ENCODE measurements at regions not wholly inside any gene's neighbourhood (a gene's known extent, or its start where the extent isn't known, plus 50 kb on each side); places are given as distances from the start of the nearest gene placed in this dataset.

DNA sequence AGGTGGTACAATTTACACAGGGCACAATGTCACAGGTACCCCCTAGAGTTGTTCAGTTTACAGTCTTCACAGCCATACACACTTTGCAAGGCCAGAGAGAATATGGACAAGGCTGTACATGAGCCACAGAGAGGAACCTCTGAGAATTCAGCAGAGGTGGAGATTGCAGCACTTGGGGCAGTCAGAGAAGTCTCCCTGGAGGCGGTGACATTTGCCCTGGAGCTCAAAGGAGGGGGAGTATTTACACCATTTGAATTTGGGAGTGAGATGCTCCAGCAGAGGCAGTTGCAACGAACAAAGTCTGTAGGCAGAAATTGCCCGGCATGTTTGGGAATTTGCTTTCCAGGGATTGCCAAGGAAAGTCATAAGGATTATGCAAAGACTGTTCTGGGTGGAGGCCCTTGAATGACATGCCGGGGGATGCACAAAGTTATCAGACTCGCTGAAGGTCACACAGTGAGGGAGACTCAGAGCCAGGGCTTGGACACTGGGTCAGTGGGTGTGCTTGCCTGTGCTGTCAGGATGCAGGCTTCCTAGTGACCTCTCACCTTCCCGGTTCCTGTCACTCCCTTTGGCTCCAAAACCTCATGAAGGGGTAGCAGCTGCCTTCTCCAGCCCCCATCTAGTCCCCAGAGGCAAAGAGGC, 160.7 kb upstream of the PCBD1 start:
- Histone ChIP-seq H3K27me3 (peaks cover 0 to 9% (median 0%) of the 10 kb centered on the region in 7 donors), H3K36me3 (no peaks in the 10 kb centered on the region), H3K9me3 (no peaks in the 10 kb centered on the region), H3K4me3 (no peak overlapping the region), H3K27ac (no peak overlapping the region), H3K4me1 (peaks cover 0 to 5% (median 0%) of the 10 kb centered on the region in 9 donors)
- intact Hi-C loops (cut with DNase I): no loop called here
- TF ChIP-seq, protein P1, sequence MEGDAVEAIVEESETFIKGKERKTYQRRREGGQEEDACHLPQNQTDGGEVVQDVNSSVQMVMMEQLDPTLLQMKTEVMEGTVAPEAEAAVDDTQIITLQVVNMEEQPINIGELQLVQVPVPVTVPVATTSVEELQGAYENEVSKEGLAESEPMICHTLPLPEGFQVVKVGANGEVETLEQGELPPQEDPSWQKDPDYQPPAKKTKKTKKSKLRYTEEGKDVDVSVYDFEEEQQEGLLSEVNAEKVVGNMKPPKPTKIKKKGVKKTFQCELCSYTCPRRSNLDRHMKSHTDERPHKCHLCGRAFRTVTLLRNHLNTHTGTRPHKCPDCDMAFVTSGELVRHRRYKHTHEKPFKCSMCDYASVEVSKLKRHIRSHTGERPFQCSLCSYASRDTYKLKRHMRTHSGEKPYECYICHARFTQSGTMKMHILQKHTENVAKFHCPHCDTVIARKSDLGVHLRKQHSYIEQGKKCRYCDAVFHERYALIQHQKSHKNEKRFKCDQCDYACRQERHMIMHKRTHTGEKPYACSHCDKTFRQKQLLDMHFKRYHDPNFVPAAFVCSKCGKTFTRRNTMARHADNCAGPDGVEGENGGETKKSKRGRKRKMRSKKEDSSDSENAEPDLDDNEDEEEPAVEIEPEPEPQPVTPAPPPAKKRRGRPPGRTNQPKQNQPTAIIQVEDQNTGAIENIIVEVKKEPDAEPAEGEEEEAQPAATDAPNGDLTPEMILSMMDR (IDR thresholded peaks at IDR 0.05): no peak
- ATAC-seq (no peak), DNase-seq (no peak)
- WGBS, 2 donors: 55 to 56% methylated on average over 6 of the region's 6 CpGs

DNA sequence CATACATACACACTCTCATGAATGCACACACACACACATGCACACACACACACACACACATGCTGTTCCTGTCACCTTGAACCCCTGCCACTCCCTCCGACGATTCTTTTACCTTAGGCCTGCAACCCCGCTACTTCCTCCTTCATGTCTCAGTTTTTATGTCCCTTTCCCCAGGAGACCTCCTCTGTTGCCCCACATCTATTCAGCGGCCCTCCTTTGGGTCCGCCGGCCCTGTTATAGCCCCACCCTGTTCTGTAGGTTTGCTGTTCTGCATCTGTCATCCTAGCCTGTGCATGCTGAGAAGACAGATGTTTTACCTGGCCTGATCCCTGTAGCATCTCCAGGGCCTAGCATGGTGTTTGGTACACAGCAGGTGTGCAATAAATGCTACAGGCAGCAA, 161.6 kb upstream of the PCBD1 start:
- Histone ChIP-seq H3K4me3 (no peak overlapping the region), H3K36me3 (no peaks in the 10 kb centered on the region), H3K27me3 (peaks cover 0 to 9% (median 0%) of the 10 kb centered on the region in 7 donors), H3K4me1 (peaks cover 0 to 5% (median 0%) of the 10 kb centered on the region in 9 donors), H3K9me3 (peaks cover 0 to 2% (median 0%) of the 10 kb centered on the region in 11 donors), H3K27ac (no peak overlapping the region)
- 90 to 94% methylated on average over 6 of the region's 6 CpGs for WGBS, 2 donors
- TF ChIP-seq, protein P1 (IDR thresholded peaks at IDR 0.05): no peak
- intact Hi-C loops (cut with DNase I): loop anchor here in 1 of 10 donors (10.0 kb wide), 1 partner anchor 115 kb away; no protein-coding TSS in a partner anchor
- no peak for DNase-seq
- ATAC-seq: no peak

DNA sequence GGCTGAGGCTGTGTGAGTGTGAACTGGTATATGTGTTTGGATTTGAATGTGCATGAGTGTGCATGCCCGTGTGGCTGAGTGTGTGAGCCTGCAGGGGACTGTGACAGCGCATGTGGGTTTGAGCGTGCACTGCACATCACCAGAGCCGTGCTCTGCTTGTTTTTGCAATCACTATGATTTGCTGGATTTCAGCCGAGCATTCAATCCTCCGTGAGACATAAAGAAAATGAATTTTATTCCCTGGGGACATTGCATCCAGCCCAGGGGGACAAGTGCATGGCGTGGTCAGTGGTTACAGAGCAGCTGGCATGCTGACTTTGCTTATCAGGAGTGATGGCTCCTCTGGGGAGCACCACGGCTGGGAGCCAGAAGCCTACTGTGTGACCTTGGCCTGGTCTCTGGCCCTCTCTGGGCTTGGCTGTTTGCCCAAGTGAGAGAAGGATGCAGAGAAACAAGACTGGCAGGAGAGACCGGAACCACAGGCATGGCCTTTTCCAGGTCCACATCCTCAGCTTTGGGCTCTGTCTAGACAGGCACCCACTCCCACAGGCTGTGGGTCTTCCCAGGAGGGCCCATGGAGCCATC, 160.2 kb upstream of the UNC5B start:
- DNase-seq (no peak), ATAC-seq (no peak)
- intact Hi-C loops (cut with DNase I): loop anchor here in 1 of 10 donors (10.0 kb wide), 1 partner anchor 117 kb away; no protein-coding TSS in a partner anchor
- WGBS, 2 donors: 65 to 78% methylated on average over 9 of the region's 9 CpGs
- Histone ChIP-seq H3K27me3 (peaks cover 0 to 9% (median 0%) of the 10 kb centered on the region in 7 donors), H3K9me3 (peaks cover 0 to 5% (median 0%) of the 10 kb centered on the region in 11 donors), H3K4me3 (no peak overlapping the region), H3K27ac (no peak overlapping the region), H3K36me3 (no peaks in the 10 kb centered on the region), H3K4me1 (peaks cover 0 to 5% (median 0%) of the 10 kb centered on the region in 9 donors)
- TF ChIP-seq, protein P1 (IDR thresholded peaks at IDR 0.05): no peak

DNA sequence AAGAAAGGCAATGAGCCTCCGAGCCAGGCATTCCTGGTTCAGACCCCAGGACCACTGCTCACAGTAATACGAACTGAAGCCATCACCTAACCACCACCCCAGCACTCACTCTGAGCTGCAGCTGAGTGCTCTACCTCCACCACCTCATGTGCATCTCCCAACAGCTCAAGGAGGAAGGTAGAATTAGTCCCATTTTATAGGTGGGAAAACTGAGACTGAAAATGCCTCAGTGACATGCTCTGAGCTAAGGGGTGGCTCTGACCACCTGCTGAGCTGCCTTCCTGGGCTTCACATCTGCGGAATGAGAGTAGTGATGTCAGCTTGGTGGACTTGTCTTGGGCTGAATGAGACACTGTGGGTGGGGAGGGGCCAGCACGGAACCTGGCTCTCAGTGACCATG, 159.7 kb upstream of the UNC5B start:
- DNase-seq (no peak), ATAC-seq (no peak)
- Histone ChIP-seq H3K36me3 (no peaks in the 10 kb centered on the region), H3K27ac (no peak overlapping the region), H3K27me3 (peaks cover 0 to 9% (median 0%) of the 10 kb centered on the region in 7 donors), H3K4me1 (peaks cover 0 to 5% (median 0%) of the 10 kb centered on the region in 9 donors), H3K9me3 (peaks cover 0 to 5% (median 0%) of the 10 kb centered on the region in 11 donors), H3K4me3 (no peak overlapping the region)
- 94 to 96% methylated on average over 4 of the region's 4 CpGs for WGBS, 2 donors
- TF ChIP-seq, protein P1 (IDR thresholded peaks at IDR 0.05): no peak
- intact Hi-C loops (cut with DNase I): loop anchor here in 1 of 10 donors (10.0 kb wide), 1 partner anchor 118 kb away; no protein-coding TSS in a partner anchor

Data from heart right ventricle (tissue), 16 donors.